SK-N-SH (cell line): ENCODE measurements at regions not wholly inside any gene's neighbourhood (a gene's known extent, or its start where the extent isn't known, plus 50 kb on each side); places are given as distances from the start of the nearest gene placed in this dataset.
A peak's percentile ranks its signal among the peaks of the same experiment; 100 is the strongest.

Experiments used
- CTCF ChIA-PET: fragments of 300-600, 350-600 bp; formaldehyde crosslinking; extraction: SDS; loops from one replicate; lab custom pipeline; 2021; lab: Yijun Ruan, JAX
- POLR2A ChIA-PET: fragments of 350-600 bp; sonication (Branson Sonifier 250); formaldehyde crosslinking; extraction: SDS; loops from one replicate; lab custom pipeline; 2020; ENCODE audit warnings: antibody characterized with exemption, inconsistent platforms; lab: Yijun Ruan, JAX
- DNase-seq: peaks from one replicate; pipeline ENCODE4 v3.0.0; 2012
- H2AFZ ChIP-seq: fragments of 200-600 bp; sonication (generic); 2 replicates; pipeline ENCODE4 v1.8.1; 2016; ENCODE audit warnings: antibody characterized with exemption, mild to moderate bottlenecking, low read depth
- H3F3A ChIP-seq: fragments of 200-600 bp; sonication (generic); replicated peaks from 2 replicates; pipeline ENCODE3; 2016; ENCODE audit warnings: antibody characterized with exemption, mild to moderate bottlenecking; ENCODE audit not compliant: insufficient read depth
- H3K27ac ChIP-seq, 2 experiments: fragments of 200-500 bp in 1 of 2; fragments of 200-600 bp in 1 of 2; sonication (Bioruptor generic) in 1 of 2; sonication (generic), shearing (Covaris generic) in 1 of 2; 2 replicates each; pipeline versions ENCODE4 v1.5.1 to v1.6.1; 2014 to 2016; ENCODE audit warnings: low read depth in 2 of 2, inconsistent platforms in 1 of 2, low read length in 1 of 2, mild to moderate bottlenecking in 1 of 2, mixed read lengths in 1 of 2
- H3K27me3 ChIP-seq: fragments of 200-600 bp; sonication (generic), shearing (Covaris generic); 2 replicates; pipeline ENCODE4 v1.6.1; 2016; ENCODE audit warnings: mixed run types; ENCODE audit not compliant: insufficient read depth
- H3K36me3 ChIP-seq, 2 experiments: fragments of 200-500 bp in 1 of 2; fragments of 200-600 bp in 1 of 2; sonication (Bioruptor generic) in 1 of 2; sonication (generic) in 1 of 2; replicated peaks in 1 of 2; 2 replicates each; pipeline versions ENCODE3 to v1.5.1; 2014 to 2016; ENCODE audit warnings: low read length in 1 of 2, mild to moderate bottlenecking in 1 of 2; ENCODE audit not compliant: insufficient read depth in 2 of 2, control insufficient read depth in 1 of 2
- H3K4me1 ChIP-seq, 2 experiments: fragments of 200-500 bp in 1 of 2; fragments of 200-600 bp in 1 of 2; sonication (Bioruptor generic) in 1 of 2; sonication (generic), shearing (Covaris generic) in 1 of 2; 2 replicates each; pipeline versions ENCODE4 v1.5.1 to v1.6.1; 2014 to 2016; ENCODE audit warnings: low read depth in 1 of 2, low read length in 1 of 2, mixed run types in 1 of 2; ENCODE audit not compliant: insufficient read depth in 2 of 2, control insufficient read depth in 1 of 2
- H3K4me2 ChIP-seq: fragments of 200-600 bp; sonication (generic), shearing (Covaris generic); 2 replicates; pipeline ENCODE4 v1.6.1; 2017; ENCODE audit warnings: mixed run types
- H3K4me3 ChIP-seq, 2 experiments: fragments of 200-500 bp in 1 of 2; fragments of 200-600 bp in 1 of 2; sonication (Bioruptor generic) in 1 of 2; sonication (generic), shearing (Covaris generic) in 1 of 2; 2 replicates each; pipeline versions ENCODE4 v1.5.1 to v1.8.1; 2014 to 2016; ENCODE audit warnings: low read depth in 2 of 2, inconsistent platforms in 1 of 2, low read length in 1 of 2, mild to moderate bottlenecking in 1 of 2, mixed read lengths in 1 of 2, moderate library complexity in 1 of 2
- H3K79me2 ChIP-seq: fragments of 200-600 bp; sonication (generic); 2 replicates; pipeline ENCODE4 v1.8.1; 2017; ENCODE audit warnings: mild to moderate bottlenecking; ENCODE audit not compliant: insufficient read depth
- H3K9ac ChIP-seq: fragments of 200-600 bp; sonication (generic); 2 replicates; pipeline ENCODE4 v1.6.1; 2017; ENCODE audit warnings: mixed run types
- H3K9me2 ChIP-seq: fragments of 200-600 bp; sonication (generic); 2 replicates; pipeline ENCODE4 v1.6.1; 2017; ENCODE audit warnings: mixed run types
- H3K9me3 ChIP-seq: fragments of 200-600 bp; sonication (generic); 2 replicates; pipeline ENCODE4 v1.6.1; 2017; ENCODE audit warnings: mixed run types, mild to moderate bottlenecking, moderate library complexity
- H4K20me1 ChIP-seq: fragments of 200-600 bp; sonication (generic); 2 replicates; pipeline ENCODE4 v1.6.1; 2017; ENCODE audit warnings: mild to moderate bottlenecking, mixed run types; ENCODE audit not compliant: insufficient read depth
- ELF1 ChIP-seq: IDR thresholded peaks from 2 replicates; pipeline ENCODE4 v1.4.0; 2012
- EP300 ChIP-seq, 2 experiments: IDR thresholded peaks; 2 replicates each; pipeline versions ENCODE4 v1.4.0 to v1.6.1; 2012; ENCODE audit warnings: borderline replicate concordance in 1 of 2, low read depth in 1 of 2, low read length in 1 of 2
- FOXJ3 ChIP-seq: sonication (generic); formaldehyde crosslinking; IDR thresholded peaks from 2 replicates; pipeline ENCODE4 v1.5.1; 2020; ENCODE audit warnings: mild to moderate bottlenecking, missing genetic modification reagents
- FOXM1 ChIP-seq: IDR thresholded peaks from 2 replicates; pipeline ENCODE4 v1.4.0; 2012; ENCODE audit warnings: low read depth, mild to moderate bottlenecking
- GABPA ChIP-seq: IDR thresholded peaks from 2 replicates; pipeline ENCODE4 v1.4.0; 2012; ENCODE audit warnings: low read depth, mild to moderate bottlenecking
- GATA2 ChIP-seq: sonication (generic); formaldehyde crosslinking; IDR thresholded peaks from 2 replicates; pipeline ENCODE4 v1.5.0; 2020; ENCODE audit warnings: mild to moderate bottlenecking, missing genetic modification reagents
- MXI1 ChIP-seq: IDR thresholded peaks from 2 replicates; pipeline ENCODE4 v1.6.1; 2012; ENCODE audit warnings: mild to moderate bottlenecking, low read depth, low read length, improper control_type of control experiment
- NRF1 ChIP-seq: IDR thresholded peaks from 2 replicates; pipeline ENCODE4 v1.6.1; 2012; ENCODE audit warnings: low read depth, mild to moderate bottlenecking, low read length
- RAD21 ChIP-seq: IDR thresholded peaks from 2 replicates; pipeline ENCODE4 v1.6.1; 2012; ENCODE audit warnings: mild to moderate bottlenecking, low read length
- SMC3 ChIP-seq: IDR thresholded peaks from 2 replicates; pipeline ENCODE4 v1.6.1; 2012; ENCODE audit warnings: low read depth, low read length, improper control_type of control experiment
- TAF1 ChIP-seq: IDR thresholded peaks from 2 replicates; pipeline ENCODE4 v1.6.1; 2012; ENCODE audit warnings: low read depth, mild to moderate bottlenecking, low read length, moderate library complexity, borderline replicate concordance
- TEAD4 ChIP-seq: IDR thresholded peaks from 2 replicates; pipeline ENCODE4 v1.4.0; 2012; ENCODE audit warnings: mild to moderate bottlenecking, borderline replicate concordance; ENCODE audit not compliant: insufficient read depth
- YY1 ChIP-seq: IDR thresholded peaks from 2 replicates; pipeline ENCODE4 v1.4.0; 2012; ENCODE audit warnings: low read depth, mild to moderate bottlenecking
- WGBS: methylation state at CpG from one replicate; pipeline ENCODE4 v1.1.6; 2017; ENCODE audit warnings: low lambda C conversion rate; 5-methylcytosine and 5-hydroxymethylcytosine counted together
- TF ChIP-seq, protein P1 (sequence below): IDR thresholded peaks from 2 replicates; pipeline ENCODE4 v1.6.1; 2012; ENCODE audit warnings: mild to moderate bottlenecking, low read depth, low read length, moderate library complexity
- TF ChIP-seq, protein P2 (sequence below): fragments of 200-600 bp; sonication (generic); IDR thresholded peaks from 2 replicates; pipeline ENCODE4 v1.6.1; 2017; ENCODE audit warnings: antibody characterized with exemption, mild to moderate bottlenecking, moderate library complexity
- TF ChIP-seq, protein P3 (sequence below): IDR thresholded peaks from 2 replicates; pipeline ENCODE4; 2012
- TF ChIP-seq, protein P4 (sequence below): fragments of 150-350 bp; IDR thresholded peaks from 2 replicates; pipeline ENCODE4 v1.6.1; 2016; ENCODE audit warnings: mild to moderate bottlenecking, low read depth, low read length

DNA sequence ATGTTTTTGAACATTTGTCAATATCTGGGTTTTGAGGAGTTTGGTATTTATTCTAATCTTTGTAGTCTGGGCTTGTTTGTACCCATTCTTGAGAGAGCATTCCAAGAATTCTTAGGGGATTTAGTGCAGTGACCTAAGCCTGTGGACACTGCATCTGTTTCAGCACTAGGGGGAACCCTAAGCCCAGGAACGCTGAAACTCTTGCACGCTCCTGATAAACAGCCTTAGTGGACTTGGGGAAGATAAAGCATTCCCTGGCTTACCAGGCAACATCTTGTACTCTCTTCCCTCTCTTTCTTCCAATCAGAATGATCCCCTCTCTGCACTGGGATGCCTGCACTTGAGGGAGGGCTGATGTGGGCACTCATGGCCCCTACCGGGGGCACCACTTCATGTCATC is 654.9 kb upstream of the HTR2C start:
- no peak overlapping the region for H3K4me2 ChIP-seq
- no peak overlapping the region for H3K9ac ChIP-seq
- H3K27me3 ChIP-seq = no peaks in the 10 kb centered on the region; the same call in 1 of the 2 replicates
- no peaks in the 10 kb centered on the region for H3K36me3 ChIP-seq
- CTCF ChIA-PET = interaction anchor here (0.8 to 1.2 kb wide), 2 partner anchors 74 to 149 kb away, joined by 3 read pairs; no protein-coding TSS in a partner anchor
- no peaks in the 10 kb centered on the region for H3K9me3 ChIP-seq
- no peaks in the 10 kb centered on the region for H3K4me1 ChIP-seq
- no peak overlapping the region for H3K27ac ChIP-seq
- H2AFZ ChIP-seq = no peak overlapping the region
- H4K20me1 ChIP-seq = no peaks in the 10 kb centered on the region
- POLR2A ChIA-PET = no interaction called here
- 13% methylated on average over 3 of the region's 3 CpGs for WGBS
- no peaks in the 10 kb centered on the region for H3K79me2 ChIP-seq
- TF ChIP-seq TEAD4 (0 out of 2 replicates have a peak, but pooled peaks have one; percentile 16), FOXM1 (no peak), YY1 (no peak), SMC3 (peak; percentile 82), MXI1 (no peak), EP300 (IDR thresholded peaks at IDR 0.05; ENCODE audit: borderline replicate concordance in 1 of 2, low read depth in 1 of 2, low read length in 1 of 2) (no peak), GATA2 (CRISPR knock-in tag) (0 out of 2 replicates have a peak, but pooled peaks have one; percentile 21), TAF1 (no peak), ELF1 (no peak), RAD21 (peak; percentile 89), FOXJ3 (CRISPR knock-in tag) (no peak), GABPA (no peak), NRF1 (no peak)
- TF ChIP-seq, protein P1, sequence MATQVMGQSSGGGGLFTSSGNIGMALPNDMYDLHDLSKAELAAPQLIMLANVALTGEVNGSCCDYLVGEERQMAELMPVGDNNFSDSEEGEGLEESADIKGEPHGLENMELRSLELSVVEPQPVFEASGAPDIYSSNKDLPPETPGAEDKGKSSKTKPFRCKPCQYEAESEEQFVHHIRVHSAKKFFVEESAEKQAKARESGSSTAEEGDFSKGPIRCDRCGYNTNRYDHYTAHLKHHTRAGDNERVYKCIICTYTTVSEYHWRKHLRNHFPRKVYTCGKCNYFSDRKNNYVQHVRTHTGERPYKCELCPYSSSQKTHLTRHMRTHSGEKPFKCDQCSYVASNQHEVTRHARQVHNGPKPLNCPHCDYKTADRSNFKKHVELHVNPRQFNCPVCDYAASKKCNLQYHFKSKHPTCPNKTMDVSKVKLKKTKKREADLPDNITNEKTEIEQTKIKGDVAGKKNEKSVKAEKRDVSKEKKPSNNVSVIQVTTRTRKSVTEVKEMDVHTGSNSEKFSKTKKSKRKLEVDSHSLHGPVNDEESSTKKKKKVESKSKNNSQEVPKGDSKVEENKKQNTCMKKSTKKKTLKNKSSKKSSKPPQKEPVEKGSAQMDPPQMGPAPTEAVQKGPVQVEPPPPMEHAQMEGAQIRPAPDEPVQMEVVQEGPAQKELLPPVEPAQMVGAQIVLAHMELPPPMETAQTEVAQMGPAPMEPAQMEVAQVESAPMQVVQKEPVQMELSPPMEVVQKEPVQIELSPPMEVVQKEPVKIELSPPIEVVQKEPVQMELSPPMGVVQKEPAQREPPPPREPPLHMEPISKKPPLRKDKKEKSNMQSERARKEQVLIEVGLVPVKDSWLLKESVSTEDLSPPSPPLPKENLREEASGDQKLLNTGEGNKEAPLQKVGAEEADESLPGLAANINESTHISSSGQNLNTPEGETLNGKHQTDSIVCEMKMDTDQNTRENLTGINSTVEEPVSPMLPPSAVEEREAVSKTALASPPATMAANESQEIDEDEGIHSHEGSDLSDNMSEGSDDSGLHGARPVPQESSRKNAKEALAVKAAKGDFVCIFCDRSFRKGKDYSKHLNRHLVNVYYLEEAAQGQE = no peak
- TF ChIP-seq, protein P2, sequence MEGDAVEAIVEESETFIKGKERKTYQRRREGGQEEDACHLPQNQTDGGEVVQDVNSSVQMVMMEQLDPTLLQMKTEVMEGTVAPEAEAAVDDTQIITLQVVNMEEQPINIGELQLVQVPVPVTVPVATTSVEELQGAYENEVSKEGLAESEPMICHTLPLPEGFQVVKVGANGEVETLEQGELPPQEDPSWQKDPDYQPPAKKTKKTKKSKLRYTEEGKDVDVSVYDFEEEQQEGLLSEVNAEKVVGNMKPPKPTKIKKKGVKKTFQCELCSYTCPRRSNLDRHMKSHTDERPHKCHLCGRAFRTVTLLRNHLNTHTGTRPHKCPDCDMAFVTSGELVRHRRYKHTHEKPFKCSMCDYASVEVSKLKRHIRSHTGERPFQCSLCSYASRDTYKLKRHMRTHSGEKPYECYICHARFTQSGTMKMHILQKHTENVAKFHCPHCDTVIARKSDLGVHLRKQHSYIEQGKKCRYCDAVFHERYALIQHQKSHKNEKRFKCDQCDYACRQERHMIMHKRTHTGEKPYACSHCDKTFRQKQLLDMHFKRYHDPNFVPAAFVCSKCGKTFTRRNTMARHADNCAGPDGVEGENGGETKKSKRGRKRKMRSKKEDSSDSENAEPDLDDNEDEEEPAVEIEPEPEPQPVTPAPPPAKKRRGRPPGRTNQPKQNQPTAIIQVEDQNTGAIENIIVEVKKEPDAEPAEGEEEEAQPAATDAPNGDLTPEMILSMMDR = peak; percentile 77
- TF ChIP-seq, protein P3, sequence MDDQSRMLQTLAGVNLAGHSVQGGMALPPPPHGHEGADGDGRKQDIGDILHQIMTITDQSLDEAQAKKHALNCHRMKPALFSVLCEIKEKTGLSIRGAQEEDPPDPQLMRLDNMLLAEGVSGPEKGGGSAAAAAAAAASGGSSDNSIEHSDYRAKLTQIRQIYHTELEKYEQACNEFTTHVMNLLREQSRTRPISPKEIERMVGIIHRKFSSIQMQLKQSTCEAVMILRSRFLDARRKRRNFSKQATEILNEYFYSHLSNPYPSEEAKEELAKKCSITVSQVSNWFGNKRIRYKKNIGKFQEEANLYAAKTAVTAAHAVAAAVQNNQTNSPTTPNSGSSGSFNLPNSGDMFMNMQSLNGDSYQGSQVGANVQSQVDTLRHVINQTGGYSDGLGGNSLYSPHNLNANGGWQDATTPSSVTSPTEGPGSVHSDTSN = no peak
- TF ChIP-seq, protein P4, sequence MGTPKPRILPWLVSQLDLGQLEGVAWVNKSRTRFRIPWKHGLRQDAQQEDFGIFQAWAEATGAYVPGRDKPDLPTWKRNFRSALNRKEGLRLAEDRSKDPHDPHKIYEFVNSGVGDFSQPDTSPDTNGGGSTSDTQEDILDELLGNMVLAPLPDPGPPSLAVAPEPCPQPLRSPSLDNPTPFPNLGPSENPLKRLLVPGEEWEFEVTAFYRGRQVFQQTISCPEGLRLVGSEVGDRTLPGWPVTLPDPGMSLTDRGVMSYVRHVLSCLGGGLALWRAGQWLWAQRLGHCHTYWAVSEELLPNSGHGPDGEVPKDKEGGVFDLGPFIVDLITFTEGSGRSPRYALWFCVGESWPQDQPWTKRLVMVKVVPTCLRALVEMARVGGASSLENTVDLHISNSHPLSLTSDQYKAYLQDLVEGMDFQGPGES = no peak
- peaks cover 5% of the 10 kb centered on the region for H3F3A ChIP-seq
- H3K9me2 ChIP-seq = no peaks in the 10 kb centered on the region
- no peak overlapping the region for H3K4me3 ChIP-seq
- peak; percentile 52 for DNase-seq
